Activated CD4-positive, alpha-beta T cell treated with anti-CD3 and anti-CD28 coated beads for 36 hours (primary cell): ENCODE measurements at regions not wholly inside any gene's neighbourhood (a gene's known extent, or its start where the extent isn't known, plus 50 kb on each side); places are given as distances from the start of the nearest gene placed in this dataset.

Experiments used
- ATAC-seq: fragments of 200-7000 bp; cut with Tn5 transposase; one replicate; pipeline ENCODE4 v1.10.0; 2021; ENCODE audit warnings: mild to moderate bottlenecking, moderate library complexity
- CTCF ChIA-PET: fragments of 350-600 bp; sonication (Branson Sonifier 250); formaldehyde crosslinking; loops from one replicate; lab custom pipeline; 2021; ENCODE audit warnings: antibody characterized with exemption; lab: Charles Lee
- POLR2A ChIA-PET: fragments of 350-600 bp; sonication (Branson Sonifier 250); formaldehyde crosslinking; loops from one replicate; lab custom pipeline; 2021; ENCODE audit warnings: antibody characterized with exemption, inconsistent platforms; lab: Charles Lee
- DNase-seq: peaks from one replicate; pipeline ENCODE4 v3.0.0-alpha.2; 2020
- H3K27ac Mint-ChIP-seq: one replicate; pipeline ENCODE4 v1.8.0; 2021; ENCODE audit warnings: mixed read lengths
- H3K27me3 Mint-ChIP-seq: one replicate; pipeline ENCODE4 v1.8.0; 2021; ENCODE audit warnings: mixed read lengths
- H3K36me3 Mint-ChIP-seq: one replicate; pipeline ENCODE4 v1.8.0; 2021; ENCODE audit warnings: low read depth, mixed read lengths
- H3K4me1 Mint-ChIP-seq: one replicate; pipeline ENCODE4 v1.8.0; 2021; ENCODE audit warnings: mixed read lengths
- H3K4me3 Mint-ChIP-seq: one replicate; pipeline ENCODE4 v1.8.0; 2021; ENCODE audit warnings: mild to moderate bottlenecking, moderate library complexity, mixed read lengths
- H3K9me3 Mint-ChIP-seq: one replicate; pipeline ENCODE4 v1.8.0; 2021; ENCODE audit warnings: low read depth, mixed read lengths
- intact Hi-C, 2 experiments: fragments of 100-400 bp; cut with DNase I in 1 of 2; cut with micrococcal nuclease in 1 of 2; formaldehyde crosslinking; loops; one replicate each; pipeline versions ENCODE4 v1.14.2 to v1.15.1; 2022 to 2024; cut with DNase I, micrococcal nuclease

GRCh38 chr2:238655974-238656722, 191.7 kb upstream of the TWIST2 start:
- DNase-seq: no peak
- no peaks in the 10 kb centered on the region for H3K36me3 Mint-ChIP-seq
- H3K9me3 Mint-ChIP-seq: peaks cover under 1% of the 10 kb centered on the region
- CTCF ChIA-PET: no interaction called here
- POLR2A ChIA-PET: no interaction called here
- ATAC-seq: no peak
- no peak overlapping the region for H3K4me3 Mint-ChIP-seq
- no peak overlapping the region for H3K27ac Mint-ChIP-seq
- H3K4me1 Mint-ChIP-seq: no peaks in the 10 kb centered on the region
- peaks cover 2% of the 10 kb centered on the region for H3K27me3 Mint-ChIP-seq
- intact Hi-C loops: no loop called here

- ChIA-PET POLR2A (interaction anchor here (0.6 kb wide), 1 partner anchor 292 kb away, joined by 4 read pairs; no protein-coding TSS in a partner anchor), CTCF (interaction anchor here (0.8 kb wide), 1 partner anchor 220 kb away, joined by 3 read pairs; no protein-coding TSS in a partner anchor)
- H3K27me3 Mint-ChIP-seq: peaks cover 4% of the 10 kb centered on the region
- intact Hi-C loops: no loop called here
- DNase-seq: no peak
- no peak overlapping the region for H3K4me3 Mint-ChIP-seq
- no peaks in the 10 kb centered on the region for H3K36me3 Mint-ChIP-seq
- no peaks in the 10 kb centered on the region for H3K4me1 Mint-ChIP-seq
- ATAC-seq: no peak
- H3K27ac Mint-ChIP-seq: no peak overlapping the region
- H3K9me3 Mint-ChIP-seq: peaks cover 2% of the 10 kb centered on the region
Observed at GRCh38 chr2:238657132-238658053, 190.5 kb upstream of the TWIST2 start.

GRCh38 chr2:238658054-238658407, 189.9 kb upstream of the TWIST2 start:
- Mint-ChIP-seq H3K4me3 (no peak overlapping the region), H3K27ac (no peak overlapping the region), H3K36me3 (no peaks in the 10 kb centered on the region), H3K4me1 (no peaks in the 10 kb centered on the region), H3K27me3 (peaks cover 2% of the 10 kb centered on the region), H3K9me3 (peaks cover 2% of the 10 kb centered on the region)
- ChIA-PET POLR2A (no interaction called here), CTCF (interaction anchor here (0.8 kb wide), 1 partner anchor 220 kb away, joined by 3 read pairs; no protein-coding TSS in a partner anchor)
- no peak for DNase-seq
- intact Hi-C loops: no loop called here
- ATAC-seq: no peak

- intact Hi-C loops: no loop called here
- Mint-ChIP-seq H3K4me1 (no peaks in the 10 kb centered on the region), H3K9me3 (peaks cover 3% of the 10 kb centered on the region), H3K27ac (no peak overlapping the region), H3K4me3 (no peak overlapping the region), H3K27me3 (peaks cover 3% of the 10 kb centered on the region), H3K36me3 (no peaks in the 10 kb centered on the region)
- ChIA-PET CTCF (no interaction called here), POLR2A (no interaction called here)
- DNase-seq: no peak
- ATAC-seq: no peak
Observed at GRCh38 chr2:238658820-238659219, 189.1 kb upstream of the TWIST2 start.

GRCh38 chr2:238659231-238659630, 188.7 kb upstream of the TWIST2 start:
- Mint-ChIP-seq H3K9me3 (peaks cover 5% of the 10 kb centered on the region), H3K27ac (no peak overlapping the region), H3K4me1 (no peaks in the 10 kb centered on the region), H3K27me3 (peaks cover 5% of the 10 kb centered on the region), H3K4me3 (no peak overlapping the region), H3K36me3 (no peaks in the 10 kb centered on the region)
- intact Hi-C loops: no loop called here
- DNase-seq (no peak), ATAC-seq (no peak)
- ChIA-PET POLR2A (no interaction called here), CTCF (no interaction called here)

GRCh38 chr2:238663586-238663985, 184.3 kb upstream of the TWIST2 start:
- Mint-ChIP-seq H3K4me1 (no peaks in the 10 kb centered on the region), H3K9me3 (peaks cover 9% of the 10 kb centered on the region), H3K36me3 (peaks cover 2% of the 10 kb centered on the region), H3K27ac (no peak overlapping the region), H3K4me3 (no peak overlapping the region), H3K27me3 (peaks cover 21% of the 10 kb centered on the region)
- DNase-seq (no peak), ATAC-seq (no peak)
- intact Hi-C loops: no loop called here
- ChIA-PET POLR2A (no interaction called here), CTCF (no interaction called here)

- Mint-ChIP-seq H3K27me3 (peaks cover 27% of the 10 kb centered on the region), H3K36me3 (peaks cover 2% of the 10 kb centered on the region), H3K27ac (no peak overlapping the region)
Observed at GRCh38 chr2:238665919-238666318, 182.0 kb upstream of the TWIST2 start.

GRCh38 chr2:238666543-238666942, 181.3 kb upstream of the TWIST2 start:
- DNase-seq (no peak), ATAC-seq (no peak)
- peaks cover 2% of the 10 kb centered on the region for H3K36me3 Mint-ChIP-seq
- ChIA-PET CTCF (no interaction called here), POLR2A (no interaction called here)
- H3K27me3 Mint-ChIP-seq: peaks cover 26% of the 10 kb centered on the region
- intact Hi-C loops: no loop called here
- peaks cover 12% of the 10 kb centered on the region for H3K4me1 Mint-ChIP-seq
- H3K4me3 Mint-ChIP-seq: no peak overlapping the region
- H3K9me3 Mint-ChIP-seq: peaks cover 9% of the 10 kb centered on the region
- H3K27ac Mint-ChIP-seq: no peak overlapping the region

More at GRCh38 chr2:238665919-238666318, 182.0 kb upstream of the TWIST2 start:
- no peak overlapping the region for H3K4me3 Mint-ChIP-seq
- POLR2A ChIA-PET: no interaction called here
- CTCF ChIA-PET: no interaction called here
- ATAC-seq (no peak), DNase-seq (no peak)
- peaks cover 12% of the 10 kb centered on the region for H3K4me1 Mint-ChIP-seq
- peaks cover 11% of the 10 kb centered on the region for H3K9me3 Mint-ChIP-seq
- intact Hi-C loops: no loop called here

GRCh38 chr2:238667008-238667407, 180.9 kb upstream of the TWIST2 start:
- no peak for ATAC-seq
- no peak for DNase-seq
- Mint-ChIP-seq H3K27me3 (peaks cover 26% of the 10 kb centered on the region), H3K27ac (no peak overlapping the region), H3K9me3 (peaks cover 9% of the 10 kb centered on the region), H3K36me3 (peaks cover 2% of the 10 kb centered on the region), H3K4me1 (peaks cover 12% of the 10 kb centered on the region), H3K4me3 (no peak overlapping the region)
- POLR2A ChIA-PET: no interaction called here
- CTCF ChIA-PET: no interaction called here
- intact Hi-C loops: no loop called here

GRCh38 chr2:238667639-238668038, 180.2 kb upstream of the TWIST2 start:
- intact Hi-C loops: no loop called here
- CTCF ChIA-PET: no interaction called here
- no peak overlapping the region for H3K27ac Mint-ChIP-seq

GRCh38 chr2:238668426-238668825, 179.5 kb upstream of the TWIST2 start:
- Mint-ChIP-seq H3K9me3 (peaks cover 12% of the 10 kb centered on the region), H3K4me3 (no peak overlapping the region), H3K36me3 (peaks cover 2% of the 10 kb centered on the region), H3K4me1 (peaks cover 12% of the 10 kb centered on the region), H3K27ac (no peak overlapping the region), H3K27me3 (peaks cover 28% of the 10 kb centered on the region)
- CTCF ChIA-PET: no interaction called here
- POLR2A ChIA-PET: no interaction called here
- ATAC-seq (no peak), DNase-seq (no peak)
- intact Hi-C loops: no loop called here

More at GRCh38 chr2:238667639-238668038, 180.2 kb upstream of the TWIST2 start:
- Mint-ChIP-seq H3K4me1 (peaks cover 12% of the 10 kb centered on the region), H3K4me3 (no peak overlapping the region), H3K27me3 (peaks cover 28% of the 10 kb centered on the region), H3K9me3 (peaks cover 12% of the 10 kb centered on the region), H3K36me3 (peaks cover 2% of the 10 kb centered on the region)
- POLR2A ChIA-PET: no interaction called here
- ATAC-seq (no peak), DNase-seq (no peak)
